ENCODE measurements at regions not wholly inside any gene's neighbourhood (a gene's known extent, or its start where the extent isn't known, plus 50 kb on each side); places are given as distances from the start of the nearest gene placed in this dataset.

GRCh38 chr3:82281205-82281604, 519.8 kb upstream of the GBE1 start:
- Histone ChIP-seq H3K4me3 (no peak overlapping the region), H3K27me3 (no peaks in the 10 kb centered on the region), H3K27ac (no peak overlapping the region), H3K9me3 (replicated peaks in 1 of 3) (no peaks in the 10 kb centered on the region), H3K36me3 (replicated peaks in 1 of 2) (no peaks in the 10 kb centered on the region), H3K4me1 (replicated peaks in 1 of 2) (no peaks in the 10 kb centered on the region)
- intact Hi-C loops (cut with DNase I): no loop called here
- no peak for DNase-seq
- WGBS, 4 donors: 63 to 69% (median 67%) methylated on average over 3 of the region's 3 CpGs
- TF ChIP-seq CTCF (IDR thresholded peaks at IDR 0.05): no peak
- TF ChIP-seq POLR2A (IDR thresholded peaks at IDR 0.05): no peak

GRCh38 chr3:82276992-82277391, 515.5 kb upstream of the GBE1 start:
- no peak for DNase-seq
- Histone ChIP-seq H3K27ac (no peak overlapping the region), H3K4me1 (replicated peaks in 1 of 2) (no peaks in the 10 kb centered on the region), H3K36me3 (replicated peaks in 1 of 2) (no peaks in the 10 kb centered on the region), H3K4me3 (no peak overlapping the region), H3K9me3 (replicated peaks in 1 of 3) (no peaks in the 10 kb centered on the region), H3K27me3 (no peaks in the 10 kb centered on the region)
- intact Hi-C loops (cut with DNase I): no loop called here
- WGBS, 4 donors: 70 to 76% (median 74%) methylated on average over 1 of the region's 1 CpG
- TF ChIP-seq CTCF (IDR thresholded peaks at IDR 0.05) (no peak), POLR2A (IDR thresholded peaks at IDR 0.05) (no peak)

- Histone ChIP-seq H3K4me1 (replicated peaks in 1 of 2) (no peaks in the 10 kb centered on the region), H3K4me3 (no peak overlapping the region), H3K27me3 (no peaks in the 10 kb centered on the region), H3K27ac (no peak overlapping the region), H3K36me3 (replicated peaks in 1 of 2) (no peaks in the 10 kb centered on the region), H3K9me3 (replicated peaks in 1 of 3) (no peaks in the 10 kb centered on the region)
- DNase-seq: no peak
- TF ChIP-seq POLR2A (IDR thresholded peaks at IDR 0.05) (no peak), CTCF (IDR thresholded peaks at IDR 0.05) (no peak)
- intact Hi-C loops (cut with DNase I): no loop called here
Measured at GRCh38 chr3:82274897-82275296, 513.5 kb upstream of the GBE1 start.

- Histone ChIP-seq H3K27ac (no peak overlapping the region), H3K9me3 (replicated peaks in 1 of 3) (no peaks in the 10 kb centered on the region), H3K36me3 (replicated peaks in 1 of 2) (no peaks in the 10 kb centered on the region), H3K27me3 (no peaks in the 10 kb centered on the region), H3K4me3 (no peak overlapping the region), H3K4me1 (replicated peaks in 1 of 2) (no peaks in the 10 kb centered on the region)
- TF ChIP-seq CTCF (IDR thresholded peaks at IDR 0.05) (no peak), POLR2A (IDR thresholded peaks at IDR 0.05) (no peak)
- DNase-seq: no peak
- intact Hi-C loops (cut with DNase I): no loop called here
Measured at GRCh38 chr3:82265747-82266146, 504.3 kb upstream of the GBE1 start.
